ENCODE measurements at regions not wholly inside any gene's neighbourhood (a gene's known extent, or its start where the extent isn't known, plus 50 kb on each side); places are given as distances from the start of the nearest gene placed in this dataset.

DNA sequence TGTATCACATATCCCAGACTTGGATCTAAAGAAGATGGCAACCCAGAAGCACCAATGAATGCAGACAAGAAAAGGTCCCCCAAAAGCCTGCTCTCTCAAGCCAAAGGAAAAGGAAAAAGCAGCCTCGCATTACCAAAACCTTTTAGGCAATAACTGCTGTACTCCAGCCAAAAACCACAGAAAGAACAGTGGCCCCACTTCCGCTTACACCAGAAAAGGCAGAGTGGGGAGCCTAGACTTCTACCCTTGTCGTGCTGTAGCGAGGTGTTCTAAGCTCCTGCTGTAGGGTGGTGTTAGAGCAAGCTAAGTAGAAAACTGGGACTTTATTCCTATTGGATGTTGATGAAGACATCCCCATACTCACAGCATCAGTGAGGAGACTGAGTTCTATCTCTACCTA, 244.0 kb upstream of the RXFP2 start:
- TF ChIP-seq POLR2A (IDR thresholded peaks at IDR 0.05; ENCODE audit: extremely low read depth, insufficient read length): no peak
- TF ChIP-seq, protein P1, sequence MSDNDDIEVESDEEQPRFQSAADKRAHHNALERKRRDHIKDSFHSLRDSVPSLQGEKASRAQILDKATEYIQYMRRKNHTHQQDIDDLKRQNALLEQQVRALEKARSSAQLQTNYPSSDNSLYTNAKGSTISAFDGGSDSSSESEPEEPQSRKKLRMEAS (IDR thresholded peaks at IDR 0.05; ENCODE audit: low read depth, low read length): no peak
- no peak overlapping the region for H3K4me3 ChIP-seq (ENCODE audit: low read depth, low read length)
- no peak for DNase-seq (ENCODE audit: low read depth)

DNA sequence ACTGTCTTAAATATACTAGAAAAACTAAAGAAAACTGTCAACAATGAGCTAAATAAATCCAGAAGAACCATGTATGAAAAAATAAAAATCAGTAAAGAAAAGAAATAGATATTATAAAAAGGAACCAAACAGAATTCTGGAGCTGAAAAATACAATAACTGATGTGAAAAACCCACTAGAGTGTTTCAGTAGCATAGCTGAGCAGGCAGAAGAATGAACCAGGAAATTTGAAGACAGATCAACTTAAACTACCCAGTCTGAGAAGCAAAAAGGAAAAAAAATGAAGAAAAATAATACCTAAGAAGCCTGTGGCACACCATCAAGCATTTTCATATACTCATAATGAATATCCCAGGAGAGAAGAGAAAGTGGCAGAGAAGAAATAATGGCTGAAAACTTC, 240.1 kb upstream of the RXFP2 start:
- H3K4me3 ChIP-seq (ENCODE audit: low read depth, low read length): no peak overlapping the region
- TF ChIP-seq MYC (IDR thresholded peaks at IDR 0.05; ENCODE audit: low read depth, low read length): no peak
- TF ChIP-seq, protein P1 (IDR thresholded peaks at IDR 0.05; ENCODE audit: low read depth, low read length): no peak
- TF ChIP-seq, protein P2, sequence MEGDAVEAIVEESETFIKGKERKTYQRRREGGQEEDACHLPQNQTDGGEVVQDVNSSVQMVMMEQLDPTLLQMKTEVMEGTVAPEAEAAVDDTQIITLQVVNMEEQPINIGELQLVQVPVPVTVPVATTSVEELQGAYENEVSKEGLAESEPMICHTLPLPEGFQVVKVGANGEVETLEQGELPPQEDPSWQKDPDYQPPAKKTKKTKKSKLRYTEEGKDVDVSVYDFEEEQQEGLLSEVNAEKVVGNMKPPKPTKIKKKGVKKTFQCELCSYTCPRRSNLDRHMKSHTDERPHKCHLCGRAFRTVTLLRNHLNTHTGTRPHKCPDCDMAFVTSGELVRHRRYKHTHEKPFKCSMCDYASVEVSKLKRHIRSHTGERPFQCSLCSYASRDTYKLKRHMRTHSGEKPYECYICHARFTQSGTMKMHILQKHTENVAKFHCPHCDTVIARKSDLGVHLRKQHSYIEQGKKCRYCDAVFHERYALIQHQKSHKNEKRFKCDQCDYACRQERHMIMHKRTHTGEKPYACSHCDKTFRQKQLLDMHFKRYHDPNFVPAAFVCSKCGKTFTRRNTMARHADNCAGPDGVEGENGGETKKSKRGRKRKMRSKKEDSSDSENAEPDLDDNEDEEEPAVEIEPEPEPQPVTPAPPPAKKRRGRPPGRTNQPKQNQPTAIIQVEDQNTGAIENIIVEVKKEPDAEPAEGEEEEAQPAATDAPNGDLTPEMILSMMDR (IDR thresholded peaks at IDR 0.05; ENCODE audit: low read depth, low read length): no peak
- no peak for TF ChIP-seq POLR2A (IDR thresholded peaks at IDR 0.05; ENCODE audit: extremely low read depth, insufficient read length)

DNA sequence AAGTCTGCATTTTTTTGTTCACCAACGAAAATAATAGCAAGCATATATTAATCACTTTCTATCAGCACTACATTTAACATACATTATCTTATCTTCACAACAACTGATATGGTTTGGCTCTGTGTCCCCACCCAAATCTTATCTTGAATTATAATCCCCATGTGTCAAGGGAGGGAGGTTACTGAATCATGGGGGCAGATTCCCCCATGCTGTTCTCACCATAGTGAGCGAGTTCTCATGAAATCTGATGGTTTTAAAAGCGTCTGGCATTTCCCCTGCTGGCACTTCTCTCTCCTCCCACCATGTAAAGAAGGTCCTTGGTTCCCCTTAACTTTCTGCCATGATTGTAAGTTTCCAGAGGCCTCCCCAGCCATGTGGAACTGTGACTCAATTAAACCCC, 235.7 kb upstream of the RXFP2 start:
- no peak for DNase-seq (ENCODE audit: low read depth)
- H3K4me3 ChIP-seq (ENCODE audit: low read depth, low read length): no peak overlapping the region
- TF ChIP-seq, protein P2 (IDR thresholded peaks at IDR 0.05; ENCODE audit: low read depth, low read length): no peak
- TF ChIP-seq POLR2A (IDR thresholded peaks at IDR 0.05; ENCODE audit: extremely low read depth, insufficient read length) (no peak), MYC (IDR thresholded peaks at IDR 0.05; ENCODE audit: low read depth, low read length) (no peak)
- TF ChIP-seq, protein P1 (IDR thresholded peaks at IDR 0.05; ENCODE audit: low read depth, low read length): no peak

More for the DNA sequence above, 240.1 kb upstream of the RXFP2 start:
- DNase-seq (ENCODE audit: low read depth): no peak

DNA sequence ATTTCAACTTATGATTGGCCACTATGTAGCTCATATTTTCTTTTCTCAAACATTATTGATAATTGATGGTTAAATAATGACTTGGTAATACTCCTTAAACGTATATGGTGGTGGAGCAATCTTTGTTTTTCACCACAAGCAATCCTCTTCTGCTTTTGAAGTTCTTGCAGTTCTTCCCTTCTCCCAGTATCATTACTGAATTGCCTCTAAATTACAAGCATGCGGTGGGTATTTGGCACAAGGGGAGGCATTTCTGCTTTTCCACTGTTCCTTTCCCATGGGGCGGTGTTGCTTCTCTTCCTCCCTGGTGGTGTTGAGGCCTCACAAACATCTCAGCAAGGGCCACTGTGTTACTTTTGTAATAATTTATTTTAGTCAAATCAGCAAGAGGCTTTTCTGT, 234.4 kb upstream of the RXFP2 start:
- H3K4me3 ChIP-seq (ENCODE audit: low read depth, low read length): no peak overlapping the region
- peak; percentile 28 for DNase-seq (ENCODE audit: low read depth)
- TF ChIP-seq POLR2A (IDR thresholded peaks at IDR 0.05; ENCODE audit: extremely low read depth, insufficient read length) (no peak), MYC (IDR thresholded peaks at IDR 0.05; ENCODE audit: low read depth, low read length) (no peak)
- TF ChIP-seq, protein P2 (IDR thresholded peaks at IDR 0.05; ENCODE audit: low read depth, low read length): no peak
- TF ChIP-seq, protein P1 (IDR thresholded peaks at IDR 0.05; ENCODE audit: low read depth, low read length): no peak

DNA sequence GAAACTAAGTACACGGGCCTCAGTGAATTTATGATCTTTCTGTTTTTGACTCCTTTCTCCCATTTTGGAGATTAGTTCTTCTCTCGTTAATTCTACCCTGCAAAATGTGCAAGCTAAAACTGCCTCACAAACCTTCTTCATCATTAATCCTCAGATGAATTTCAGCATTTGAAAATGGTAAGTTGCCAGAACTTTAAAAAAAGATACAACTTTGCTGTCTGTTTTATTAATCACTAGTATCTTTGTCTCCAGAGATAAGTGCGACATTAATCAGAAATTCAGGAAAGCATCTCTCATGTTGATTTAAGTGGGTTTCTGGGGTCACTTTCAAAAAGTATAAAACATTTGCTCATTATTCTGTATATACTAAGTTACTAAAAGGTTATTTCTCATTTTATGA, 227.0 kb upstream of the RXFP2 start:
- TF ChIP-seq POLR2A (IDR thresholded peaks at IDR 0.05; ENCODE audit: extremely low read depth, insufficient read length) (no peak), MYC (IDR thresholded peaks at IDR 0.05; ENCODE audit: low read depth, low read length) (no peak)
- TF ChIP-seq, protein P1 (IDR thresholded peaks at IDR 0.05; ENCODE audit: low read depth, low read length): no peak
- TF ChIP-seq, protein P2 (IDR thresholded peaks at IDR 0.05; ENCODE audit: low read depth, low read length): no peak
- no peak overlapping the region for H3K4me3 ChIP-seq (ENCODE audit: low read depth, low read length)
- DNase-seq (ENCODE audit: low read depth): no peak

DNA sequence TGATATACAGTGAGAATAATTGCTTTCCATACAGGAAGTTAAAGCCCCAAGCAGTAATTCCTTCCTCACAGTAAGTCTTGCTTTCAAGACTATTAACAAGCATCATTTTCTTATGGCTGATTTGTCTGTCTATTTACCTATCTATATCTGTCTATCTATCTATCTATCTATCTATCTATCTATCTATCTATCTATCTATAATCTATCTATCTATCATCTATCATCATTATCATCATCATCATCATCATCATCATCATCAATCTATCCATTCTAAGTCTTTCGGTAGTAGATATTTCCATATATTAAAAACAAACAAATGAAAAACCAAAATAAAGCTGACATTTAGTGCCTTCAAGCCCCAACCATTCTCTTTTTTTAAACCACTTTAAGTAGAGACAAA, 224.4 kb upstream of the RXFP2 start:
- TF ChIP-seq POLR2A (IDR thresholded peaks at IDR 0.05; ENCODE audit: extremely low read depth, insufficient read length) (no peak), MYC (IDR thresholded peaks at IDR 0.05; ENCODE audit: low read depth, low read length) (no peak)
- TF ChIP-seq, protein P1 (IDR thresholded peaks at IDR 0.05; ENCODE audit: low read depth, low read length): no peak
- TF ChIP-seq, protein P2 (IDR thresholded peaks at IDR 0.05; ENCODE audit: low read depth, low read length): no peak
- H3K4me3 ChIP-seq (ENCODE audit: low read depth, low read length): no peak overlapping the region
- DNase-seq (ENCODE audit: low read depth): no peak

Data from NB4 (cell line).